Medulla oblongata (tissue), 1 donor: ENCODE measurements at regions not wholly inside any gene's neighbourhood (a gene's known extent, or its start where the extent isn't known, plus 50 kb on each side); places are given as distances from the start of the nearest gene placed in this dataset.

Source experiments
- DNase-seq: peaks from one replicate; pipeline ENCODE4 v3.0.0-alpha.2; 2015; ENCODE audit errors: extremely low spot score

- peak; percentile 0 for DNase-seq
Measured at GRCh38 chr4:49323573-49323940, 337.5 kb downstream of the CWH43 start.
